ENCODE measurements at regions not wholly inside any gene's neighbourhood (a gene's known extent, or its start where the extent isn't known, plus 50 kb on each side); places are given as distances from the start of the nearest gene placed in this dataset.
"Not testable (repeated sequence)": the region's sequence is repeated elsewhere in the genome, so short reads cannot be mapped to it uniquely, and the experiment has no call there.

DNA sequence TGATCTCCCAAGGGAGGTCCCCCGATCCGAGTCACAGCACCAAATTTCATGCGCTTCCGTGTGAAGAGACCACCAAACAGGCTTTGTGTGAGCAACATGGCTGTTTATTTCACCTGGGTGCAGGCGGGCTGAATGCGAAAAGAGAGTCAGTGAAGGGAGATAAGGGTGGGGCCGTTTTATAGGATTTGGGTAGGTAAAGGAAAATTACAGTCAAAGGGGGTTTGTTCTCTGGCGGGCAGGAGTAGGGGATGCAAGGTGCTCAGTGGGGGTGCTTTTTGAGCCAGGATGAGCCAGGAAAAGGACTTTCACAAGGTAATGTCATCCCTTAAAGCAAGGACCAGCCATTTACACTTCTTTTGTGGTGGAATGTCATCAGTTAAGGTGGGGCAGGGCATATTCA, 309.2 kb upstream of the PAPPA start:
- not testable (repeated sequence) for TF ChIP-seq CTCF (IDR thresholded peaks at IDR 0.05; ENCODE audit: low read depth, low read length); EZH2phosphoT487 (IDR thresholded peaks at IDR 0.05; ENCODE audit: low read depth)

Measured in OCI-LY3 (cell line).